CD14-positive monocyte (primary cell): ENCODE measurements at regions not wholly inside any gene's neighbourhood (a gene's known extent, or its start where the extent isn't known, plus 50 kb on each side); places are given as distances from the start of the nearest gene placed in this dataset.

Experiments
- DNase-seq, 3 donors: peaks; one replicate each; pipeline ENCODE4 v3.0.0-alpha.2; 2011 to 2022
- H2AFZ ChIP-seq: 2 replicates; pipeline ENCODE4 v1.6.0; 2012; ENCODE audit warnings: mild to moderate bottlenecking, low read depth, low read length, inconsistent platforms; ENCODE audit not compliant: insufficient read depth, poor library complexity, severe bottlenecking
- H3K27ac ChIP-seq, 2 donors: 1 replicate in 1 of 2; 2 replicates in 1 of 2; pipeline ENCODE4 v1.5.1; 2012 to 2013; ENCODE audit warnings: low read length in 2 of 2, control low read depth in 1 of 2, inconsistent platforms in 1 of 2, low read depth in 1 of 2, mild to moderate bottlenecking in 1 of 2
- H3K27me3 ChIP-seq, 2 donors: one replicate each; pipeline versions ENCODE4 v1.6.0 to v1.6.1; 2011 to 2013; ENCODE audit warnings: low read length in 2 of 2; ENCODE audit not compliant: control insufficient read depth in 2 of 2, insufficient read depth in 2 of 2
- H3K36me3 ChIP-seq, 2 donors: replicated peaks in 1 of 2; 1 replicate in 1 of 2; 2 replicates in 1 of 2; pipeline versions ENCODE4 v1.5.1 to v1.6.1; 2012 to 2013; ENCODE audit warnings: low read length in 2 of 2, control low read depth in 1 of 2, inconsistent platforms in 1 of 2, mild to moderate bottlenecking in 1 of 2; ENCODE audit not compliant: insufficient read depth in 2 of 2, control insufficient read depth in 1 of 2
- H3K4me1 ChIP-seq, 2 donors: 1 replicate in 1 of 2; 2 replicates in 1 of 2; pipeline versions ENCODE4 v1.5.1 to v1.6.1; 2012 to 2013; ENCODE audit warnings: low read length in 2 of 2, control low read depth in 1 of 2, inconsistent platforms in 1 of 2, mild to moderate bottlenecking in 1 of 2, moderate library complexity in 1 of 2; ENCODE audit not compliant: insufficient read depth in 2 of 2, control insufficient read depth in 1 of 2
- H3K4me2 ChIP-seq: replicated peaks from 2 replicates; pipeline ENCODE3; 2012; ENCODE audit warnings: low read length, moderate library complexity, mild to moderate bottlenecking; ENCODE audit not compliant: poor library complexity, severe bottlenecking; ENCODE audit errors: extremely low read depth
- H3K4me3 ChIP-seq, 3 experiments: fragments of 200-600 bp in 1 of 3; sonication (generic) in 1 of 3; replicated peaks in 1 of 3; 1 replicate in 2 of 3; 2 replicates in 1 of 3; pipeline ENCODE4 v1.5.1; 2011 to 2013; ENCODE audit warnings: low read length in 3 of 3, mild to moderate bottlenecking in 3 of 3, control low read depth in 2 of 3, low read depth in 2 of 3, inconsistent platforms in 1 of 3, moderate library complexity in 1 of 3
- H3K79me2 ChIP-seq: 2 replicates; pipeline ENCODE4 v1.6.0; 2012; ENCODE audit warnings: mild to moderate bottlenecking, control low read depth, inconsistent platforms, low read length, moderate library complexity; ENCODE audit not compliant: insufficient read depth
- H3K9ac ChIP-seq: 2 replicates; pipeline ENCODE4 v1.6.0; 2017; ENCODE audit warnings: low read length, mild to moderate bottlenecking; ENCODE audit not compliant: insufficient read depth, poor library complexity, severe bottlenecking
- H3K9me3 ChIP-seq, 2 donors: replicated peaks in 1 of 2; 1 replicate in 1 of 2; 2 replicates in 1 of 2; pipeline versions ENCODE4 v1.5.1 to v1.6.1; 2012 to 2013; ENCODE audit warnings: low read length in 2 of 2, control low read depth in 1 of 2; ENCODE audit not compliant: control insufficient read depth in 1 of 2, insufficient read depth in 1 of 2
- H4K20me1 ChIP-seq: 2 replicates; pipeline ENCODE4 v1.6.0; 2012; ENCODE audit warnings: mild to moderate bottlenecking, low read length, control low read depth, moderate library complexity; ENCODE audit not compliant: insufficient read depth
- H3K27ac Mint-ChIP-seq, 7 donors: one replicate each; pipeline ENCODE4 v1.8.0; 2020; ENCODE audit warnings: mild to moderate bottlenecking in 7 of 7, mixed read lengths in 7 of 7, moderate library complexity in 6 of 7, inconsistent platforms in 2 of 7
- H3K27me3 Mint-ChIP-seq, 3 donors: one replicate each; pipeline ENCODE4 v1.8.0; 2021 to 2022; ENCODE audit warnings: low read depth in 3 of 3, mild to moderate bottlenecking in 3 of 3, mixed read lengths in 3 of 3, moderate library complexity in 3 of 3, inconsistent platforms in 1 of 3
- H3K36me3 Mint-ChIP-seq, 2 donors: one replicate each; pipeline ENCODE4 v1.8.0; 2020; ENCODE audit warnings: mixed read lengths in 2 of 2, inconsistent platforms in 1 of 2, mild to moderate bottlenecking in 1 of 2
- H3K4me1 Mint-ChIP-seq: one replicate; pipeline ENCODE4 v1.8.0; 2020; ENCODE audit warnings: mild to moderate bottlenecking, mixed read lengths
- H3K4me3 Mint-ChIP-seq, 2 donors: one replicate each; pipeline ENCODE4 v1.8.0; 2020; ENCODE audit warnings: mild to moderate bottlenecking in 2 of 2, mixed read lengths in 2 of 2, moderate library complexity in 1 of 2
- H3K9me3 Mint-ChIP-seq, 7 donors: one replicate each; pipeline ENCODE4 v1.8.0; 2020 to 2022; ENCODE audit warnings: mixed read lengths in 7 of 7, mild to moderate bottlenecking in 6 of 7, moderate library complexity in 6 of 7, inconsistent platforms in 2 of 7
- CTCF ChIP-seq: fragments of 200-600 bp; IDR thresholded peaks from one replicate; pipeline ENCODE4 v1.8.0; 2022; ENCODE audit warnings: antibody characterized with exemption, mild to moderate bottlenecking
- WGBS: methylation state at CpG from one replicate; pipeline ENCODE4 v1.1.5; 2013; ENCODE audit warnings: missing lambda C conversion rate; ENCODE audit not compliant: insufficient coverage; 5-methylcytosine and 5-hydroxymethylcytosine counted together
- intact Hi-C, 2 donors: fragments of 100-400 bp; cut with micrococcal nuclease; formaldehyde crosslinking; loops; one replicate each; pipeline versions ENCODE4 v1.15.0 to v1.15.1; 2023

GRCh38 chr1:30637183-30637980, 86.0 kb downstream of the MATN1 start:
- Mint-ChIP-seq H3K27ac (no peak overlapping the region), H3K36me3 (no peaks in the 10 kb centered on the region), H3K9me3 (peaks cover 0 to 1% (median 0%) of the 10 kb centered on the region in 7 donors), H3K27me3 (peaks cover 5 to 11% (median 8%) of the 10 kb centered on the region in 3 donors), H3K4me3 (no peak overlapping the region), H3K4me1 (no peaks in the 10 kb centered on the region)
- Histone ChIP-seq H3K4me2 (no peak overlapping the region), H3K9me3 (no peaks in the 10 kb centered on the region), H3K4me1 (no peaks in the 10 kb centered on the region), H3K27me3 (no peaks in the 10 kb centered on the region), H2AFZ (no peak overlapping the region), H3K27ac (no peak overlapping the region), H3K79me2 (no peaks in the 10 kb centered on the region), H4K20me1 (no peaks in the 10 kb centered on the region), H3K9ac (no peak overlapping the region), H3K36me3 (no peaks in the 10 kb centered on the region), H3K4me3 (no peak overlapping the region)
- WGBS = 72% methylated on average over 9 of the region's 12 CpGs
- intact Hi-C loops = no loop called here
- TF ChIP-seq CTCF = no peak
- DNase-seq = no peak

GRCh38 chr1:30636621-30637020, 86.8 kb downstream of the MATN1 start:
- H3K4me1 Mint-ChIP-seq = no peaks in the 10 kb centered on the region
- no peak overlapping the region for H3K4me3 Mint-ChIP-seq
- no peak overlapping the region for H3K27ac Mint-ChIP-seq
- no peak for TF ChIP-seq CTCF
- H3K9me3 Mint-ChIP-seq = peaks cover 0 to 1% (median 0%) of the 10 kb centered on the region in 7 donors
- DNase-seq = no peak
- intact Hi-C loops = no loop called here
- Histone ChIP-seq H2AFZ (no peak overlapping the region), H3K9ac (no peak overlapping the region), H3K4me3 (no peak overlapping the region), H3K27ac (no peak overlapping the region), H3K36me3 (no peaks in the 10 kb centered on the region), H3K4me2 (no peak overlapping the region), H3K27me3 (no peaks in the 10 kb centered on the region), H3K9me3 (no peaks in the 10 kb centered on the region), H3K79me2 (no peaks in the 10 kb centered on the region), H3K4me1 (no peaks in the 10 kb centered on the region), H4K20me1 (no peaks in the 10 kb centered on the region)
- peaks cover 8 to 10% (median 9%) of the 10 kb centered on the region in 3 donors for H3K27me3 Mint-ChIP-seq
- no CpG with 5 or more reads among the region's 5 CpGs for WGBS
- H3K36me3 Mint-ChIP-seq = no peaks in the 10 kb centered on the region
